Body of pancreas (tissue), 4 donors: ENCODE measurements at regions not wholly inside any gene's neighbourhood (a gene's known extent, or its start where the extent isn't known, plus 50 kb on each side); places are given as distances from the start of the nearest gene placed in this dataset.

Source experiments
- ATAC-seq: fragments of 150-250 bp; one replicate; pipeline ENCODE4 v1.9.1; 2016
- DNase-seq, 4 donors: peaks; one replicate each; pipeline ENCODE4 v3.0.0-alpha.2; 2019
- H3K27ac ChIP-seq, 4 donors: fragments of 200-600 bp; sonication (generic); 1 replicate in 3 of 4; 2 replicates in 1 of 4; pipeline versions ENCODE4 v1.5.1 to v1.6.1; 2016 to 2019; ENCODE audit warnings: mild to moderate bottlenecking in 1 of 4, mixed read lengths in 1 of 4, moderate library complexity in 1 of 4
- H3K27me3 ChIP-seq, 2 donors: fragments of 200-600 bp; sonication (generic); one replicate each; pipeline ENCODE4 v1.6.0; 2016; ENCODE audit warnings: mild to moderate bottlenecking in 1 of 2
- H3K36me3 ChIP-seq, 2 donors: fragments of 200-600 bp; sonication (generic); replicated peaks in 1 of 2; 2 replicates each; pipeline ENCODE4 v1.5.1; 2016; ENCODE audit warnings: low read depth in 2 of 2; ENCODE audit not compliant: insufficient read depth in 1 of 2
- H3K4me1 ChIP-seq: fragments of 200-600 bp; sonication (generic); one replicate; pipeline ENCODE4 v1.6.0; 2016
- H3K4me3 ChIP-seq, 2 donors: fragments of 200-600 bp; sonication (generic); 1 replicate in 1 of 2; 2 replicates in 1 of 2; pipeline ENCODE4 v1.5.1; 2016 to 2019
- H3K9me3 ChIP-seq, 3 donors: fragments of 200-600 bp; sonication (generic); 1 replicate in 2 of 3; 2 replicates in 1 of 3; pipeline ENCODE4 v1.5.1; 2016
- POLR2A ChIP-seq, 3 donors: fragments of 450-650 bp; IDR thresholded peaks; one replicate each; pipeline ENCODE4 v1.6.1; 2016; ENCODE audit warnings: antibody characterized with exemption in 3 of 3, mild to moderate bottlenecking in 2 of 3
- WGBS, 2 donors: methylation state at CpG; one replicate each; pipeline ENCODE4 v1.1.5; 2017; 5-methylcytosine and 5-hydroxymethylcytosine counted together
- intact Hi-C: fragments of 100-400 bp; cut with DNase I; formaldehyde crosslinking; loops from one replicate; pipeline ENCODE4 v1.15.1; 2023
- TF ChIP-seq, protein P1 (sequence below), 7 experiments: fragments of 450-650 bp in 4 of 7; fragments of 200-600 bp in 3 of 7; sonication (generic) in 3 of 7; IDR thresholded peaks; one replicate each; pipeline ENCODE4 v1.5.1; 2016 to 2019; ENCODE audit warnings: antibody characterized with exemption in 7 of 7

- ATAC-seq (no peak), DNase-seq (no peak)
- intact Hi-C loops: no loop called here
- Histone ChIP-seq H3K27ac (no peak overlapping the region), H3K4me3 (no peak overlapping the region), H3K36me3 (no peaks in the 10 kb centered on the region), H3K27me3 (no peaks in the 10 kb centered on the region), H3K4me1 (peaks cover 9% of the 10 kb centered on the region), H3K9me3 (no peaks in the 10 kb centered on the region)
- TF ChIP-seq, protein P1, sequence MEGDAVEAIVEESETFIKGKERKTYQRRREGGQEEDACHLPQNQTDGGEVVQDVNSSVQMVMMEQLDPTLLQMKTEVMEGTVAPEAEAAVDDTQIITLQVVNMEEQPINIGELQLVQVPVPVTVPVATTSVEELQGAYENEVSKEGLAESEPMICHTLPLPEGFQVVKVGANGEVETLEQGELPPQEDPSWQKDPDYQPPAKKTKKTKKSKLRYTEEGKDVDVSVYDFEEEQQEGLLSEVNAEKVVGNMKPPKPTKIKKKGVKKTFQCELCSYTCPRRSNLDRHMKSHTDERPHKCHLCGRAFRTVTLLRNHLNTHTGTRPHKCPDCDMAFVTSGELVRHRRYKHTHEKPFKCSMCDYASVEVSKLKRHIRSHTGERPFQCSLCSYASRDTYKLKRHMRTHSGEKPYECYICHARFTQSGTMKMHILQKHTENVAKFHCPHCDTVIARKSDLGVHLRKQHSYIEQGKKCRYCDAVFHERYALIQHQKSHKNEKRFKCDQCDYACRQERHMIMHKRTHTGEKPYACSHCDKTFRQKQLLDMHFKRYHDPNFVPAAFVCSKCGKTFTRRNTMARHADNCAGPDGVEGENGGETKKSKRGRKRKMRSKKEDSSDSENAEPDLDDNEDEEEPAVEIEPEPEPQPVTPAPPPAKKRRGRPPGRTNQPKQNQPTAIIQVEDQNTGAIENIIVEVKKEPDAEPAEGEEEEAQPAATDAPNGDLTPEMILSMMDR (IDR thresholded peaks at IDR 0.05): no peak
- TF ChIP-seq POLR2A (IDR thresholded peaks at IDR 0.05): no peak
Measured at GRCh38 chr2:153169609-153170008, 309.0 kb downstream of the RPRM start.

DNA sequence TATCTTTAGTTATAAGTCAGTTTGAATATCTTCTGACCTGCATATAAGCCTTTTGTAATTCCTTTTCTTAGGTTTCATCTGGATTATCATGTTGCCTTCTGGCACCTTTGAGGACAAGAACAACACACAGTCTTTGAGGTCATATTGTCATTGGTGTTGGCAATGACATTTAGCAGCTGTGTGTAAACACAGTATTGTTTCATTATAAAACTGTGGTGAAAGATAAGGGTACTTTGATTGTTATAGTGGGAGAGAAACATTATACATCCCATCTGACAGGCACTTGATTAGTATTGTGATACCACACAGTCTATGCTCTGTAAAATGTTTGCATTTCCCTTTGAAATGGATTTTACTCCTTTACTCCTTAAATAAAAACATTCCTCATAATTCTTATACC lies 313.5 kb downstream of the RPRM start:
- H3K9me3 ChIP-seq: no peaks in the 10 kb centered on the region
- no peaks in the 10 kb centered on the region for H3K27me3 ChIP-seq
- H3K4me3 ChIP-seq: no peak overlapping the region
- intact Hi-C loops: no loop called here
- no peak overlapping the region for H3K27ac ChIP-seq
- no peak for DNase-seq
- ATAC-seq: no peak
- TF ChIP-seq POLR2A (IDR thresholded peaks at IDR 0.05): no peak
- TF ChIP-seq, protein P1 (IDR thresholded peaks at IDR 0.05): no peak
- no peaks in the 10 kb centered on the region for H3K36me3 ChIP-seq
- H3K4me1 ChIP-seq: peaks cover 9% of the 10 kb centered on the region

DNA sequence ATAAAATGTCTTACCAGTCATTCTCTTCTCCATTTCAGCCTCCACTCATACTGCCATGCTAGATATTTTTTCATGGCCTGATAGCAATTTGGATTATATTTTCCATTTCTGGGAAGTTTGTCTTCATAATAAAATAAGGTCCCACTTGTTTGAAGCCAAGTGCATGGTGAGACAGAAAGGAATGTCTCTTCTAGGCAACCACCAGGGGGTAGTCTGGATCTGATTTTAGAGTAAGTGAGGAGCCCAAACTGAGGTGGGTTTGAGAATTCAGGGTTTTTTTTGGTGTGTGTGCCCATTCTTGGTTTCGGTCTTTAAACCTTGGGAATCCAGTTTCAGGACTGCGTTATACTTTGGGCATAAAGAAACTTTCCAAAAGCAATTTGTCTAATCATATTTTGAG lies 315.5 kb downstream of the RPRM start:
- Histone ChIP-seq H3K27ac (no peak overlapping the region), H3K4me1 (peaks cover 9% of the 10 kb centered on the region), H3K27me3 (no peaks in the 10 kb centered on the region), H3K36me3 (no peaks in the 10 kb centered on the region), H3K9me3 (no peaks in the 10 kb centered on the region), H3K4me3 (no peak overlapping the region)
- TF ChIP-seq POLR2A (IDR thresholded peaks at IDR 0.05): no peak
- TF ChIP-seq, protein P1 (IDR thresholded peaks at IDR 0.05): peak in 6 of 7 experiments; percentile 41 to 63 (median 53)
- ATAC-seq (no peak), DNase-seq (peak in 3 of 4 donors; percentile 16 to 42 (median 25))
- intact Hi-C loops: no loop called here
- 46 to 52% methylated on average over 2 of the region's 2 CpGs for WGBS, 2 donors

- H3K27me3 ChIP-seq: no peaks in the 10 kb centered on the region
- H3K9me3 ChIP-seq: no peaks in the 10 kb centered on the region
- DNase-seq: no peak
- ATAC-seq: no peak
- intact Hi-C loops: no loop called here
- no peak overlapping the region for H3K4me3 ChIP-seq
- H3K36me3 ChIP-seq: no peaks in the 10 kb centered on the region
- WGBS, 2 donors: 70 to 78% methylated on average over 2 of the region's 2 CpGs
- H3K27ac ChIP-seq: no peak overlapping the region
- H3K4me1 ChIP-seq: no peaks in the 10 kb centered on the region
- no peak for TF ChIP-seq POLR2A (IDR thresholded peaks at IDR 0.05)
Measured at GRCh38 chr2:153156743-153157142, 321.8 kb downstream of the RPRM start.

DNA sequence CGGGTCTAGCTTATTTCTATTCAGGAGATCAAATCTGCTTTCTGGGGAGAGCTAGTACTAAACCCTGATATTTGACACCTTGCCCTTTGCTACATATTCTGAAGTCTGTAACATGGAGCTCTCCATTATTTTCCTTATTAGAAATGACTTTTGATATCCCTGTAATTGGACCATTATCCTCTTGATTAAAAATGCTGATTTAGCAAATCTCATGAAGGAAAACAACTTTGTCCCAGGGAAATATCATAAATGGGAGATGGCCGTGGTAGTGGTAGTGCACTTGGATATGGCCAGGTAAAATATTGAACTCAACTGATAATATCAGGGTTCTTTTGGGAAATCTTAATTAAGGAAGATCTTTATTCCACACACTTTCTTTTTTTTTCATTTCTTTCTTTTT lies 326.5 kb downstream of the RPRM start:
- no peaks in the 10 kb centered on the region for H3K36me3 ChIP-seq
- TF ChIP-seq, protein P1 (IDR thresholded peaks at IDR 0.05): no peak
- no peak for TF ChIP-seq POLR2A (IDR thresholded peaks at IDR 0.05)
- ATAC-seq (no peak), DNase-seq (no peak)
- 79 to 91% methylated on average over 2 of the region's 2 CpGs for WGBS, 2 donors
- no peaks in the 10 kb centered on the region for H3K9me3 ChIP-seq
- H3K4me1 ChIP-seq: no peaks in the 10 kb centered on the region
- H3K4me3 ChIP-seq: no peak overlapping the region
- H3K27me3 ChIP-seq: no peaks in the 10 kb centered on the region
- intact Hi-C loops: no loop called here
- no peak overlapping the region for H3K27ac ChIP-seq
